GM23338 (cell line): ENCODE measurements at regions not wholly inside any gene's neighbourhood (a gene's known extent, or its start where the extent isn't known, plus 50 kb on each side); places are given as distances from the start of the nearest gene placed in this dataset.

Experiments used
- ATAC-seq: fragments of 200-7000 bp; cut with Tn5 transposase; 3 replicates; pipeline ENCODE4 v1.9.1; 2020
- DNase-seq: peaks from one replicate; pipeline ENCODE4 v3.0.0-alpha.2; 2015; ENCODE audit warnings: low spot score
- H2AFZ ChIP-seq: fragments of 200-600 bp; sonication (generic); 2 replicates; pipeline ENCODE4 v1.8.0; 2016; ENCODE audit warnings: antibody characterized with exemption, mild to moderate bottlenecking, moderate library complexity
- H3F3A ChIP-seq: fragments of 200-600 bp; sonication (generic); replicated peaks from 2 replicates; pipeline ENCODE4 v1.8.0; 2017; ENCODE audit warnings: antibody characterized with exemption, mixed run types, low read depth
- H3K27ac ChIP-seq: fragments of 200-600 bp; sonication (generic); 2 replicates; pipeline ENCODE4 v1.6.1; 2016; ENCODE audit warnings: low read depth
- H3K27me3 ChIP-seq: fragments of 200-600 bp; sonication (generic); 2 replicates; pipeline ENCODE4 v1.8.0; 2016; ENCODE audit warnings: mild to moderate bottlenecking, mixed run types, moderate library complexity; ENCODE audit not compliant: insufficient read depth
- H3K36me3 ChIP-seq: fragments of 200-600 bp; sonication (generic); 2 replicates; pipeline ENCODE4 v1.8.0; 2016; ENCODE audit warnings: mild to moderate bottlenecking; ENCODE audit not compliant: insufficient read depth
- H3K4me1 ChIP-seq: fragments of 200-600 bp; sonication (generic); 2 replicates; pipeline ENCODE4 v1.8.0; 2016; ENCODE audit warnings: mild to moderate bottlenecking, moderate library complexity; ENCODE audit not compliant: insufficient read depth
- H3K4me2 ChIP-seq: fragments of 200-600 bp; sonication (generic); 2 replicates; pipeline ENCODE4 v1.7.1; 2017; ENCODE audit warnings: mixed run types
- H3K4me3 ChIP-seq: fragments of 200-600 bp; sonication (generic); 2 replicates; pipeline ENCODE4 v1.6.1; 2016; ENCODE audit warnings: mixed run types
- H3K79me2 ChIP-seq: fragments of 200-600 bp; sonication (generic); replicated peaks from 2 replicates; pipeline ENCODE4 v1.8.0; 2017; ENCODE audit warnings: mild to moderate bottlenecking; ENCODE audit not compliant: insufficient read depth
- H3K9me2 ChIP-seq: fragments of 200-600 bp; sonication (generic); 2 replicates; pipeline ENCODE4 v1.8.0; 2017; ENCODE audit not compliant: insufficient read depth
- H4K20me1 ChIP-seq: fragments of 200-600 bp; sonication (generic); replicated peaks from 2 replicates; pipeline ENCODE4 v1.8.0; 2017; ENCODE audit warnings: mild to moderate bottlenecking; ENCODE audit not compliant: insufficient read depth
- H3K27ac Mint-ChIP-seq: 2 replicates; pipeline ENCODE4 v1.8.0; 2020; ENCODE audit warnings: inconsistent platforms, mild to moderate bottlenecking, moderate library complexity, mixed read lengths
- H3K27me3 Mint-ChIP-seq: 3 replicates; pipeline ENCODE4 v1.8.0; 2022; ENCODE audit warnings: low read depth, mild to moderate bottlenecking, moderate library complexity, mixed read lengths, inconsistent platforms; ENCODE audit not compliant: insufficient read depth, poor library complexity
- H3K36me3 Mint-ChIP-seq: 3 replicates; pipeline ENCODE4 v1.8.0; 2021; ENCODE audit warnings: low read depth, mild to moderate bottlenecking, inconsistent platforms, moderate library complexity, mixed read lengths
- H3K4me1 Mint-ChIP-seq: 3 replicates; pipeline ENCODE4 v1.8.0; 2020; ENCODE audit warnings: mild to moderate bottlenecking, inconsistent platforms, mixed read lengths
- H3K4me3 Mint-ChIP-seq: 3 replicates; pipeline ENCODE4 v1.8.0; 2021; ENCODE audit warnings: moderate library complexity, mild to moderate bottlenecking, inconsistent platforms, mixed read lengths
- H3K9me3 Mint-ChIP-seq: 3 replicates; pipeline ENCODE4 v1.8.0; 2020; ENCODE audit warnings: moderate library complexity, mild to moderate bottlenecking, inconsistent platforms, mixed read lengths
- CREB1 ChIP-seq: fragments of 250-450 bp; sonication (Bioruptor Pico); IDR thresholded peaks from 2 replicates; pipeline ENCODE4 v1.5.0; 2020; ENCODE audit warnings: low read depth, mild to moderate bottlenecking, moderate library complexity
- EZH2 ChIP-seq: fragments of 200-600 bp; sonication (generic); IDR thresholded peaks from one replicate; pipeline ENCODE4 v1.8.0; 2017; ENCODE audit warnings: antibody characterized with exemption, mild to moderate bottlenecking, low read depth; ENCODE audit not compliant: unreplicated experiment
- NANOG ChIP-seq: IDR thresholded peaks from 2 replicates; pipeline ENCODE4 v1.6.1; 2016; ENCODE audit warnings: antibody characterized with exemption, borderline replicate concordance
- POLR2AphosphoS5 ChIP-seq: IDR thresholded peaks from 2 replicates; pipeline ENCODE4 v1.6.1; 2016; ENCODE audit warnings: antibody characterized with exemption, low read depth
- ZNF114 ChIP-seq: fragments of 250-450 bp; sonication (Bioruptor Pico); IDR thresholded peaks from 2 replicates; pipeline ENCODE4 v1.5.0; 2020; ENCODE audit warnings: mild to moderate bottlenecking, moderate library complexity
- TF ChIP-seq, protein P1 (sequence below): IDR thresholded peaks from 2 replicates; pipeline ENCODE4 v1.6.1; 2016; ENCODE audit warnings: antibody characterized with exemption
- TF ChIP-seq, protein P2 (sequence below), 2 experiments: fragments of 200-600 bp in 1 of 2; sonication (generic) in 1 of 2; conservative IDR thresholded peaks; 2 replicates each; pipeline versions ENCODE4 v1.5.1 to v1.6.1; 2016 to 2017; ENCODE audit warnings: antibody characterized with exemption in 2 of 2, low read depth in 2 of 2, mild to moderate bottlenecking in 2 of 2, moderate library complexity in 1 of 2
- TF ChIP-seq, protein P3 (sequence below): fragments of 250-450 bp; sonication (Bioruptor Pico); IDR thresholded peaks from 2 replicates; pipeline ENCODE4 v1.5.0; 2020; ENCODE audit warnings: mild to moderate bottlenecking, moderate library complexity

DNA sequence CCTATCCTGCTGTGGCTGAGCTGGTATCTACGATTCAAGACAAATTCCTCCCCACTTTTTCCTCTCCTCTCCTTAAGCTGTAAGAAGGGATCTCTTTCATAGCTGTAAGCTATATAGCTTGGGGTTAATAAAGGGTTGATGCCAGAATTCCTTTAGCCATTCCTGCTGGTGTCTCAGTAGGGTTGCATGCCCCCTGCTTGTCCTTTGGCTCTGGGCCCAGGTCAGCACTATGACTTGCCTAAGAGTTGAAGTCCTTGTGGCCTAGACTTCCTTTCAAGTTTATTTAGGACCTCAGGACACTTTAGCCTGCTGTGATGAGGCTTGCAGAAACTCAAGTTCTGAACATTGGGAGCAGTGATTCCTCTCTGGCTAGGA, 270.0 kb downstream of the AMY1C start (continued):
- TF ChIP-seq, protein P1, sequence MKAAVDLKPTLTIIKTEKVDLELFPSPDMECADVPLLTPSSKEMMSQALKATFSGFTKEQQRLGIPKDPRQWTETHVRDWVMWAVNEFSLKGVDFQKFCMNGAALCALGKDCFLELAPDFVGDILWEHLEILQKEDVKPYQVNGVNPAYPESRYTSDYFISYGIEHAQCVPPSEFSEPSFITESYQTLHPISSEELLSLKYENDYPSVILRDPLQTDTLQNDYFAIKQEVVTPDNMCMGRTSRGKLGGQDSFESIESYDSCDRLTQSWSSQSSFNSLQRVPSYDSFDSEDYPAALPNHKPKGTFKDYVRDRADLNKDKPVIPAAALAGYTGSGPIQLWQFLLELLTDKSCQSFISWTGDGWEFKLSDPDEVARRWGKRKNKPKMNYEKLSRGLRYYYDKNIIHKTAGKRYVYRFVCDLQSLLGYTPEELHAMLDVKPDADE = no peak
- TF ChIP-seq, protein P2, sequence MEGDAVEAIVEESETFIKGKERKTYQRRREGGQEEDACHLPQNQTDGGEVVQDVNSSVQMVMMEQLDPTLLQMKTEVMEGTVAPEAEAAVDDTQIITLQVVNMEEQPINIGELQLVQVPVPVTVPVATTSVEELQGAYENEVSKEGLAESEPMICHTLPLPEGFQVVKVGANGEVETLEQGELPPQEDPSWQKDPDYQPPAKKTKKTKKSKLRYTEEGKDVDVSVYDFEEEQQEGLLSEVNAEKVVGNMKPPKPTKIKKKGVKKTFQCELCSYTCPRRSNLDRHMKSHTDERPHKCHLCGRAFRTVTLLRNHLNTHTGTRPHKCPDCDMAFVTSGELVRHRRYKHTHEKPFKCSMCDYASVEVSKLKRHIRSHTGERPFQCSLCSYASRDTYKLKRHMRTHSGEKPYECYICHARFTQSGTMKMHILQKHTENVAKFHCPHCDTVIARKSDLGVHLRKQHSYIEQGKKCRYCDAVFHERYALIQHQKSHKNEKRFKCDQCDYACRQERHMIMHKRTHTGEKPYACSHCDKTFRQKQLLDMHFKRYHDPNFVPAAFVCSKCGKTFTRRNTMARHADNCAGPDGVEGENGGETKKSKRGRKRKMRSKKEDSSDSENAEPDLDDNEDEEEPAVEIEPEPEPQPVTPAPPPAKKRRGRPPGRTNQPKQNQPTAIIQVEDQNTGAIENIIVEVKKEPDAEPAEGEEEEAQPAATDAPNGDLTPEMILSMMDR (conservative IDR thresholded peaks at IDR 0.05; ENCODE audit: low read depth in 2 of 2) = no peak
- TF ChIP-seq POLR2AphosphoS5 (no peak), NANOG (no peak), EZH2 (no peak), ZNF114 (no peak)

GRCh38 chr1:104028416-104029035, 278.8 kb downstream of the AMY1C start:
- no peaks in the 10 kb centered on the region for H3F3A ChIP-seq
- Mint-ChIP-seq H3K9me3 (no peaks in the 10 kb centered on the region), H3K27ac (no peak overlapping the region), H3K27me3 (no peaks in the 10 kb centered on the region), H3K36me3 (no peaks in the 10 kb centered on the region), H3K4me3 (no peak overlapping the region), H3K4me1 (no peaks in the 10 kb centered on the region)
- H3K27ac ChIP-seq = no peak overlapping the region
- no peaks in the 10 kb centered on the region for H4K20me1 ChIP-seq
- H3K9me2 ChIP-seq = no peaks in the 10 kb centered on the region
- no peak overlapping the region for H3K4me2 ChIP-seq
- H3K79me2 ChIP-seq = no peaks in the 10 kb centered on the region
- DNase-seq (no peak), ATAC-seq (no peak)
- H3K4me1 ChIP-seq = no peaks in the 10 kb centered on the region
- H3K4me3 ChIP-seq = no peak overlapping the region
- H3K36me3 ChIP-seq = no peaks in the 10 kb centered on the region
- no peak overlapping the region for H2AFZ ChIP-seq
- TF ChIP-seq EZH2 (no peak), CREB1 (CRISPR knock-in tag) (no peak)
- TF ChIP-seq, protein P2 (conservative IDR thresholded peaks at IDR 0.05; ENCODE audit: low read depth in 2 of 2) = no peak
- TF ChIP-seq, protein P3, sequence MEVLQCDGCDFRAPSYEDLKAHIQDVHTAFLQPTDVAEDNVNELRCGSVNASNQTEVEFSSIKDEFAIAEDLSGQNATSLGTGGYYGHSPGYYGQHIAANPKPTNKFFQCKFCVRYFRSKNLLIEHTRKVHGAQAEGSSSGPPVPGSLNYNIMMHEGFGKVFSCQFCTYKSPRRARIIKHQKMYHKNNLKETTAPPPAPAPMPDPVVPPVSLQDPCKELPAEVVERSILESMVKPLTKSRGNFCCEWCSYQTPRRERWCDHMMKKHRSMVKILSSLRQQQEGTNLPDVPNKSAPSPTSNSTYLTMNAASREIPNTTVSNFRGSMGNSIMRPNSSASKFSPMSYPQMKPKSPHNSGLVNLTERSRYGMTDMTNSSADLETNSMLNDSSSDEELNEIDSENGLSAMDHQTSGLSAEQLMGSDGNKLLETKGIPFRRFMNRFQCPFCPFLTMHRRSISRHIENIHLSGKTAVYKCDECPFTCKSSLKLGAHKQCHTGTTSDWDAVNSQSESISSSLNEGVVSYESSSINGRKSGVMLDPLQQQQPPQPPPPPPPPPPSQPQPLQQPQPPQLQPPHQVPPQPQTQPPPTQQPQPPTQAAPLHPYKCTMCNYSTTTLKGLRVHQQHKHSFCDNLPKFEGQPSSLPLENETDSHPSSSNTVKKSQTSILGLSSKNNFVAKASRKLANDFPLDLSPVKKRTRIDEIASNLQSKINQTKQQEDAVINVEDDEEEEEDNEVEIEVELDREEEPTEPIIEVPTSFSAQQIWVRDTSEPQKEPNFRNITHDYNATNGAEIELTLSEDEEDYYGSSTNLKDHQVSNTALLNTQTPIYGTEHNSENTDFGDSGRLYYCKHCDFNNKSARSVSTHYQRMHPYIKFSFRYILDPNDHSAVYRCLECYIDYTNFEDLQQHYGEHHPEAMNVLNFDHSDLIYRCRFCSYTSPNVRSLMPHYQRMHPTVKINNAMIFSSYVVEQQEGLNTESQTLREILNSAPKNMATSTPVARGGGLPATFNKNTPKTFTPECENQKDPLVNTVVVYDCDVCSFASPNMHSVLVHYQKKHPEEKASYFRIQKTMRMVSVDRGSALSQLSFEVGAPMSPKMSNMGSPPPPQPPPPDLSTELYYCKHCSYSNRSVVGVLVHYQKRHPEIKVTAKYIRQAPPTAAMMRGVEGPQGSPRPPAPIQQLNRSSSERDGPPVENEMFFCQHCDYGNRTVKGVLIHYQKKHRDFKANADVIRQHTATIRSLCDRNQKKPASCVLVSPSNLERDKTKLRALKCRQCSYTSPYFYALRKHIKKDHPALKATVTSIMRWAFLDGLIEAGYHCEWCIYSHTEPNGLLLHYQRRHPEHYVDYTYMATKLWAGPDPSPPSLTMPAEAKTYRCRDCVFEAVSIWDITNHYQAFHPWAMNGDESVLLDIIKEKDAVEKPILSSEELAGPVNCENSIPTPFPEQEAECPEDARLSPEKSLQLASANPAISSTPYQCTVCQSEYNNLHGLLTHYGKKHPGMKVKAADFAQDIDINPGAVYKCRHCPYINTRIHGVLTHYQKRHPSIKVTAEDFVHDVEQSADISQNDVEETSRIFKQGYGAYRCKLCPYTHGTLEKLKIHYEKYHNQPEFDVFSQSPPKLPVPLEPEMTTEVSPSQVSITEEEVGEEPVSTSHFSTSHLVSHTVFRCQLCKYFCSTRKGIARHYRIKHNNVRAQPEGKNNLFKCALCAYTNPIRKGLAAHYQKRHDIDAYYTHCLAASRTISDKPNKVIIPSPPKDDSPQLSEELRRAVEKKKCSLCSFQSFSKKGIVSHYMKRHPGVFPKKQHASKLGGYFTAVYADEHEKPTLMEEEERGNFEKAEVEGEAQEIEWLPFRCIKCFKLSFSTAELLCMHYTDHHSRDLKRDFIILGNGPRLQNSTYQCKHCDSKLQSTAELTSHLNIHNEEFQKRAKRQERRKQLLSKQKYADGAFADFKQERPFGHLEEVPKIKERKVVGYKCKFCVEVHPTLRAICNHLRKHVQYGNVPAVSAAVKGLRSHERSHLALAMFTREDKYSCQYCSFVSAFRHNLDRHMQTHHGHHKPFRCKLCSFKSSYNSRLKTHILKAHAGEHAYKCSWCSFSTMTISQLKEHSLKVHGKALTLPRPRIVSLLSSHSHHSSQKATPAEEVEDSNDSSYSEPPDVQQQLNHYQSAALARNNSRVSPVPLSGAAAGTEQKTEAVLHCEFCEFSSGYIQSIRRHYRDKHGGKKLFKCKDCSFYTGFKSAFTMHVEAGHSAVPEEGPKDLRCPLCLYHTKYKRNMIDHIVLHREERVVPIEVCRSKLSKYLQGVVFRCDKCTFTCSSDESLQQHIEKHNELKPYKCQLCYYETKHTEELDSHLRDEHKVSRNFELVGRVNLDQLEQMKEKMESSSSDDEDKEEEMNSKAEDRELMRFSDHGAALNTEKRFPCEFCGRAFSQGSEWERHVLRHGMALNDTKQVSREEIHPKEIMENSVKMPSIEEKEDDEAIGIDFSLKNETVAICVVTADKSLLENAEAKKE = no peak
- TF ChIP-seq, protein P1 = no peak
- no peaks in the 10 kb centered on the region for H3K27me3 ChIP-seq
